ENCODE measurements at regions not wholly inside any gene's neighbourhood (a gene's known extent, or its start where the extent isn't known, plus 50 kb on each side); places are given as distances from the start of the nearest gene placed in this dataset.

GRCh38 chr6:165869526-165869925 lies 206.5 kb upstream of the PDE10A start:
- dilution Hi-C loops (cut with HindIII; ENCODE audit: low sequenced_read_pairs, unreplicated experiment), result no loop called here
- no peak overlapping the region for H3K27ac ChIP-seq (ENCODE audit: insufficient read depth, low read length)
- no peaks in the 10 kb centered on the region for H3K27me3 ChIP-seq (ENCODE audit: control insufficient read depth, insufficient read depth, low read length)

More at GRCh38 chr6:165869526-165869925, 206.5 kb upstream of the PDE10A start:
- Histone ChIP-seq H3K9ac (ENCODE audit: low read depth, low read length) (no peak overlapping the region), H4K91ac (ENCODE audit: insufficient read depth, low read depth, low read length) (no peak overlapping the region), H3K9me3 (ENCODE audit: control insufficient read depth, insufficient read depth, low read length) (peaks cover 4% of the 10 kb centered on the region; the same call in 1 of the 2 replicates), H4K20me1 (ENCODE audit: insufficient read depth, low read length) (no peaks in the 10 kb centered on the region), H3K18ac (ENCODE audit: low read depth, low read length) (no peak overlapping the region), H3K9me1 (ENCODE audit: insufficient read depth, low read length) (no peaks in the 10 kb centered on the region), H4K5ac (ENCODE audit: low read depth, low read length) (no peak overlapping the region), H3K56ac (ENCODE audit: extremely low read depth, insufficient read depth, low read length) (no peak overlapping the region), H3K4me1 (ENCODE audit: control insufficient read depth, insufficient read depth, low read length) (peaks cover 3% of the 10 kb centered on the region), H3K23ac (ENCODE audit: low read depth, low read length) (no peak overlapping the region), H2BK15ac (ENCODE audit: low read depth, low read length) (no peak overlapping the region), H2AFZ (replicated peaks; ENCODE audit: low read length, poor library complexity) (no peak overlapping the region), H3K79me1 (ENCODE audit: low read depth in 1 of 2, low read length in 2 of 2) (no peaks in the 10 kb centered on the region), H3K14ac (replicated peaks; ENCODE audit: low read depth, low read length) (no peak overlapping the region), H3K36me3 (ENCODE audit: control insufficient read depth, insufficient read depth, low read length) (peaks cover 3% of the 10 kb centered on the region; the same call in 1 of the 2 replicates), H3K4me2 (ENCODE audit: low read depth, low read length) (no peak overlapping the region), H2AK5ac (ENCODE audit: low read depth, low read length) (no peak overlapping the region), H2BK120ac (ENCODE audit: low read depth, low read length) (no peak overlapping the region), H4K8ac (ENCODE audit: low read depth in 2 of 2, low read length in 2 of 2) (no peak overlapping the region), H3K4me3 (ENCODE audit: insufficient read depth, low read depth, low read length) (no peak overlapping the region), H2AK9ac (replicated peaks; ENCODE audit: low read depth, low read length, poor library complexity) (no peak overlapping the region), H3K4ac (ENCODE audit: low read depth, low read length) (no peak overlapping the region), H2BK20ac (ENCODE audit: low read depth, low read length) (no peak overlapping the region), H2BK5ac (ENCODE audit: low read depth, low read length, poor library complexity, severe bottlenecking) (no peak overlapping the region)
- intact Hi-C loops (cut with micrococcal nuclease), result no loop called here
- in situ Hi-C loops (cut with MboI; ENCODE audit: low sequenced_read_pairs), result no loop called here
- ATAC-seq (ENCODE audit: low read depth), result no peak
- ChIA-PET POLR2A (ENCODE audit: unreplicated experiment) (no interaction called here), CTCF (no interaction called here)
- BruUV-seq (replicated peaks), result no TSS peak
- TF ChIP-seq CTCF (conservative IDR thresholded peaks at IDR 0.05; ENCODE audit: low read depth, low read length), result no peak
- TF ChIP-seq NFE2L2 (IDR thresholded peaks at IDR 0.05; ENCODE audit: low read depth, low read length), result no peak
- TF ChIP-seq USF2 (IDR thresholded peaks at IDR 0.05; ENCODE audit: low read depth, low read length), result no peak
- no peak for TF ChIP-seq MXI1 (IDR thresholded peaks at IDR 0.05; ENCODE audit: borderline replicate concordance, low read depth, low read length)
- no peak for TF ChIP-seq MAZ (IDR thresholded peaks at IDR 0.05; ENCODE audit: borderline replicate concordance, low read depth, low read length)
- no peak for TF ChIP-seq BHLHE40 (IDR thresholded peaks at IDR 0.05; ENCODE audit: low read depth, low read length)
- TF ChIP-seq SMC3 (IDR thresholded peaks at IDR 0.05; ENCODE audit: low read depth, low read length), result no peak
- no peak for TF ChIP-seq FOS (IDR thresholded peaks at IDR 0.05; ENCODE audit: low read depth, low read length)
- no peak for TF ChIP-seq RFX5 (IDR thresholded peaks at IDR 0.05; ENCODE audit: low read depth, low read length)
- no peak for TF ChIP-seq RAD21 (IDR thresholded peaks at IDR 0.05; ENCODE audit: low read length)
- no peak for TF ChIP-seq CHD1 (IDR thresholded peaks at IDR 0.05; ENCODE audit: low read depth, low read length)
- no peak for TF ChIP-seq MAFK (IDR thresholded peaks at IDR 0.05; ENCODE audit: low read depth, low read length)
- TF ChIP-seq RCOR1 (IDR thresholded peaks at IDR 0.05; ENCODE audit: insufficient replicate concordance, low read length), result no peak
- TF ChIP-seq ELK1 (IDR thresholded peaks at IDR 0.05; ENCODE audit: borderline replicate concordance, low read depth, low read length), result no peak
- TF ChIP-seq CEBPB (IDR thresholded peaks at IDR 0.05; ENCODE audit: low read depth, low read length), result no peak
- TF ChIP-seq POLR2A (IDR thresholded peaks at IDR 0.05; ENCODE audit: low read depth, low read length), result no peak
- DNase-seq, result no peak
- no CpG with 5 or more reads among the region's 3 CpGs for WGBS, 2 experiments (ENCODE audit: extremely low coverage in 2 of 2, insufficient read length in 1 of 2)
